Astrocyte of the spinal cord (primary cell): ENCODE measurements at regions not wholly inside any gene's neighbourhood (a gene's known extent, or its start where the extent isn't known, plus 50 kb on each side); places are given as distances from the start of the nearest gene placed in this dataset.

Experiments used
- DNase-seq: peaks from one replicate; pipeline ENCODE4 v3.0.0; 2011; ENCODE audit warnings: low read depth, low spot score
- H3K4me3 ChIP-seq: 2 replicates; pipeline ENCODE4 v1.5.1; 2011; ENCODE audit warnings: low read depth, mild to moderate bottlenecking, low read length, moderate library complexity
- CTCF ChIP-seq: IDR thresholded peaks from 2 replicates; pipeline ENCODE4 v1.5.1; 2012; ENCODE audit warnings: low read depth, mild to moderate bottlenecking, low read length, inconsistent platforms
- in situ Hi-C: cut with HindIII; loops from 2 replicates; pipeline ENCODE4 v1.10.0; 2017; ENCODE audit warnings: low sequenced_read_pairs

GRCh38 chr16:86212706-86213436 lies 297.5 kb upstream of the FOXF1 start:
- DNase-seq: no peak
- TF ChIP-seq CTCF: no peak
- in situ Hi-C loops: no loop called here
- no peak overlapping the region for H3K4me3 ChIP-seq

- DNase-seq: no peak
- no peak for TF ChIP-seq CTCF
- H3K4me3 ChIP-seq: no peak overlapping the region
- in situ Hi-C loops: no loop called here
Observed at GRCh38 chr16:86213437-86214205, 296.7 kb upstream of the FOXF1 start.

GRCh38 chr16:86214326-86215232 lies 295.7 kb upstream of the FOXF1 start:
- no peak overlapping the region for H3K4me3 ChIP-seq
- no peak for TF ChIP-seq CTCF
- in situ Hi-C loops: no loop called here
- DNase-seq: no peak

GRCh38 chr16:86215233-86215978 lies 294.9 kb upstream of the FOXF1 start:
- TF ChIP-seq CTCF: no peak
- no peak overlapping the region for H3K4me3 ChIP-seq
- no peak for DNase-seq
- in situ Hi-C loops: no loop called here

- TF ChIP-seq CTCF: no peak
- H3K4me3 ChIP-seq: no peak overlapping the region
- no peak for DNase-seq
- in situ Hi-C loops: no loop called here
Observed at GRCh38 chr16:86215979-86216585, 294.2 kb upstream of the FOXF1 start.

GRCh38 chr16:86216591-86216990 lies 293.7 kb upstream of the FOXF1 start:
- TF ChIP-seq CTCF: no peak
- in situ Hi-C loops: no loop called here
- DNase-seq: no peak
- no peak overlapping the region for H3K4me3 ChIP-seq
